Panc1 (cell line): ENCODE measurements at regions not wholly inside any gene's neighbourhood (a gene's known extent, or its start where the extent isn't known, plus 50 kb on each side); places are given as distances from the start of the nearest gene placed in this dataset.

ENCODE experiments used
- ATAC-seq: fragments of 200-7000 bp; cut with Tn5 transposase; 2 replicates; pipeline ENCODE4 v1.9.1; 2020; ENCODE audit warnings: mild to moderate bottlenecking, moderate library complexity
- BruUV-seq: library from RNA; stranded (reverse); fragments of 400-500 nt; replicated peaks from 2 replicates; lab custom pipeline; 2021; lab: Mats Ljungman, UMichigan
- CTCF ChIA-PET: fragments of 300-600 bp; sonication (Branson Sonifier 250); formaldehyde crosslinking; loops from one replicate; lab custom pipeline; 2022; ENCODE audit warnings: antibody characterized with exemption; lab: Charles Lee
- POLR2A ChIA-PET: fragments of 300-600 bp; sonication (Branson Sonifier 250); formaldehyde crosslinking; loops from one replicate; lab custom pipeline; 2022; ENCODE audit warnings: antibody characterized with exemption; lab: Charles Lee
- DNase-seq: peaks from one replicate; pipeline ENCODE4 v3.0.0-alpha.2; 2010; ENCODE audit warnings: low read depth, low spot score
- H3K27ac ChIP-seq: 2 replicates; pipeline ENCODE4 v1.5.1; 2011; ENCODE audit warnings: mild to moderate bottlenecking, low read length, inconsistent platforms
- H3K27me3 ChIP-seq: fragments of 200-500 bp; sonication (Bioruptor generic); 2 replicates; pipeline ENCODE4 v1.6.0; 2014; ENCODE audit warnings: low read length, inconsistent platforms; ENCODE audit not compliant: control insufficient read depth, insufficient read depth
- H3K36me3 ChIP-seq: fragments of 200-500 bp; sonication (Bioruptor generic); 2 replicates; pipeline ENCODE4 v1.5.1; 2014; ENCODE audit warnings: inconsistent platforms, mild to moderate bottlenecking, low read length, moderate library complexity; ENCODE audit not compliant: control insufficient read depth, insufficient read depth
- H3K4me1 ChIP-seq: 2 replicates; pipeline ENCODE4 v1.5.1; 2011; ENCODE audit warnings: inconsistent platforms, mild to moderate bottlenecking, low read length, moderate library complexity; ENCODE audit not compliant: control insufficient read depth, insufficient read depth
- H3K4me3 ChIP-seq, 2 experiments: 2 replicates each; pipeline ENCODE4 v1.5.1; 2011 to 2012; ENCODE audit warnings: low read depth in 2 of 2, low read length in 2 of 2, mild to moderate bottlenecking in 2 of 2, inconsistent platforms in 1 of 2, moderate library complexity in 1 of 2
- H3K9me3 ChIP-seq: fragments of 200-500 bp; sonication (Bioruptor generic); 2 replicates; pipeline ENCODE4 v1.5.1; 2014; ENCODE audit warnings: low read depth, mild to moderate bottlenecking, inconsistent platforms, low read length, moderate library complexity; ENCODE audit not compliant: control insufficient read depth, insufficient read depth
- POLR2AphosphoS5 ChIP-seq: IDR thresholded peaks from 2 replicates; pipeline ENCODE4 v1.6.1; 2012; ENCODE audit warnings: mild to moderate bottlenecking, low read depth, low read length, moderate library complexity
- REST ChIP-seq, 2 experiments: IDR thresholded peaks; 2 replicates each; pipeline ENCODE4 v1.6.1; 2011 to 2012; ENCODE audit warnings: low read depth in 2 of 2, control low read depth in 1 of 2, low read length in 1 of 2, mild to moderate bottlenecking in 1 of 2, moderate library complexity in 1 of 2; ENCODE audit not compliant: insufficient read depth in 1 of 2
- SIN3A ChIP-seq: IDR thresholded peaks from 2 replicates; pipeline ENCODE4 v1.6.1; 2012; ENCODE audit warnings: low read depth, mild to moderate bottlenecking, low read length, moderate library complexity, borderline replicate concordance; ENCODE audit not compliant: insufficient read depth
- TCF7L2 ChIP-seq: IDR thresholded peaks from 2 replicates; pipeline ENCODE4 v1.6.1; 2011; ENCODE audit warnings: mild to moderate bottlenecking, low read depth, low read length, inconsistent platforms
- in situ Hi-C: cut with HindIII; loops from 2 replicates; pipeline ENCODE4 v1.10.0; 2016; ENCODE audit warnings: low sequenced_read_pairs, low pct_unique_long_range_greater_than_20kb
- intact Hi-C: fragments of 100-400 bp; cut with micrococcal nuclease; formaldehyde crosslinking; loops from one replicate; pipeline ENCODE4 v1.10.0; 2022; ENCODE audit not compliant: unreplicated experiment
- TF ChIP-seq, protein P1 (sequence below): fragments of 450-650 bp; IDR thresholded peaks from 2 replicates; pipeline ENCODE4 v1.5.1; 2017; ENCODE audit warnings: mild to moderate bottlenecking

GRCh38 chrX:123807835-123808416, 51.9 kb upstream of the XIAP start:
- in situ Hi-C loops, result no loop called here
- TF ChIP-seq POLR2AphosphoS5 (no peak), SIN3A (no peak), TCF7L2 (no peak), REST (IDR thresholded peaks at IDR 0.05; ENCODE audit: insufficient read depth in 1 of 2, low read depth in 2 of 2, low read length in 1 of 2) (no peak)
- TF ChIP-seq, protein P1, sequence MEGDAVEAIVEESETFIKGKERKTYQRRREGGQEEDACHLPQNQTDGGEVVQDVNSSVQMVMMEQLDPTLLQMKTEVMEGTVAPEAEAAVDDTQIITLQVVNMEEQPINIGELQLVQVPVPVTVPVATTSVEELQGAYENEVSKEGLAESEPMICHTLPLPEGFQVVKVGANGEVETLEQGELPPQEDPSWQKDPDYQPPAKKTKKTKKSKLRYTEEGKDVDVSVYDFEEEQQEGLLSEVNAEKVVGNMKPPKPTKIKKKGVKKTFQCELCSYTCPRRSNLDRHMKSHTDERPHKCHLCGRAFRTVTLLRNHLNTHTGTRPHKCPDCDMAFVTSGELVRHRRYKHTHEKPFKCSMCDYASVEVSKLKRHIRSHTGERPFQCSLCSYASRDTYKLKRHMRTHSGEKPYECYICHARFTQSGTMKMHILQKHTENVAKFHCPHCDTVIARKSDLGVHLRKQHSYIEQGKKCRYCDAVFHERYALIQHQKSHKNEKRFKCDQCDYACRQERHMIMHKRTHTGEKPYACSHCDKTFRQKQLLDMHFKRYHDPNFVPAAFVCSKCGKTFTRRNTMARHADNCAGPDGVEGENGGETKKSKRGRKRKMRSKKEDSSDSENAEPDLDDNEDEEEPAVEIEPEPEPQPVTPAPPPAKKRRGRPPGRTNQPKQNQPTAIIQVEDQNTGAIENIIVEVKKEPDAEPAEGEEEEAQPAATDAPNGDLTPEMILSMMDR, result no peak
- no TSS peak for BruUV-seq
- peaks cover 16% of the 10 kb centered on the region for H3K4me1 ChIP-seq
- H3K9me3 ChIP-seq, result no peaks in the 10 kb centered on the region
- DNase-seq (no peak), ATAC-seq (no peak)
- POLR2A ChIA-PET, result no interaction called here
- no peak overlapping the region for H3K27ac ChIP-seq
- CTCF ChIA-PET, result no interaction called here
- no peaks in the 10 kb centered on the region for H3K36me3 ChIP-seq
- no peak overlapping the region for H3K4me3 ChIP-seq
- H3K27me3 ChIP-seq, result no peaks in the 10 kb centered on the region
- intact Hi-C loops, result no loop called here

- DNase-seq (no peak), ATAC-seq (no peak)
- intact Hi-C loops, result no loop called here
- ChIA-PET POLR2A (no interaction called here), CTCF (no interaction called here)
- in situ Hi-C loops, result no loop called here
- H3K9me3 ChIP-seq, result no peaks in the 10 kb centered on the region
- H3K27me3 ChIP-seq, result no peaks in the 10 kb centered on the region
- H3K27ac ChIP-seq, result no peak overlapping the region
- peaks cover 15% of the 10 kb centered on the region for H3K4me1 ChIP-seq
- BruUV-seq, result no TSS peak
- no peaks in the 10 kb centered on the region for H3K36me3 ChIP-seq
- TF ChIP-seq POLR2AphosphoS5 (no peak), SIN3A (no peak), REST (IDR thresholded peaks at IDR 0.05; ENCODE audit: insufficient read depth in 1 of 2, low read depth in 2 of 2, low read length in 1 of 2) (no peak), TCF7L2 (no peak)
- no peak overlapping the region for H3K4me3 ChIP-seq
Measured at GRCh38 chrX:123809854-123810375, 49.9 kb upstream of the XIAP start.
